ENCODE measurements at regions not wholly inside any gene's neighbourhood (a gene's known extent, or its start where the extent isn't known, plus 50 kb on each side); places are given as distances from the start of the nearest gene placed in this dataset.

- DNase-seq (ENCODE audit: extremely low read depth in 1 of 4, low spot score in 3 of 4) (no peak), FAIRE-seq (no peak), ATAC-seq (no peak)
- Histone ChIP-seq H4K20me1 (replicated peaks; ENCODE audit: control insufficient read depth, insufficient read depth, low read length) (no peaks in the 10 kb centered on the region), H3K9me1 (ENCODE audit: control insufficient read depth, insufficient read depth, low read length) (no peaks in the 10 kb centered on the region), H3K9ac (ENCODE audit: insufficient read depth in 1 of 2, low read depth in 2 of 2, low read length in 2 of 2) (no peak overlapping the region), H2AFZ (ENCODE audit: low read depth, low read length) (no peak overlapping the region), H3K36me3 (ENCODE audit: control insufficient read depth, insufficient read depth, low read length) (no peaks in the 10 kb centered on the region), H3K4me3 (no peak overlapping the region), H3K9me3 (replicated peaks; ENCODE audit: control insufficient read depth, insufficient read depth, low read depth, low read length) (no peaks in the 10 kb centered on the region), H3K27me3 (ENCODE audit: control insufficient read depth in 2 of 2, insufficient read depth in 2 of 2, low read length in 2 of 2) (no peaks in the 10 kb centered on the region), H3K4me2 (ENCODE audit: insufficient read depth, low read length) (no peak overlapping the region), H3K4me1 (replicated peaks in 1 of 2; ENCODE audit: control insufficient read depth in 2 of 2, insufficient read depth in 2 of 2, low read length in 2 of 2) (no peaks in the 10 kb centered on the region), H3K79me2 (ENCODE audit: control insufficient read depth, insufficient read depth, low read length) (no peaks in the 10 kb centered on the region), H3K27ac (ENCODE audit: extremely low read depth, low read depth, low read length) (no peak overlapping the region)
- ChIA-PET CTCF (ENCODE audit: low intra/inter-chr PET ratio) (no interaction called here), POLR2A (no interaction called here)
- in situ Hi-C loops (cut with MboI), result no loop called here
- WGBS (ENCODE audit: insufficient coverage, low coverage, missing lambda C conversion rate), result 1% methylated on average over 3 of the region's 3 CpGs
- no peak for TF ChIP-seq BRCA1 (IDR thresholded peaks at IDR 0.05)
- no peak for TF ChIP-seq BRCA1 (CRISPR knock-in tag; IDR thresholded peaks at IDR 0.05)
- no peak for TF ChIP-seq JUNB (CRISPR knock-in tag; conservative IDR thresholded peaks at IDR 0.05)
- TF ChIP-seq SMAD2 (IDR thresholded peaks at IDR 0.05; ENCODE audit: low read depth, low read length), result no peak
- no peak for TF ChIP-seq ZNF217 (CRISPR knock-in tag; IDR thresholded peaks at IDR 0.05)
- TF ChIP-seq CHD1 (IDR thresholded peaks at IDR 0.05; ENCODE audit: low read length), result no peak
- TF ChIP-seq ZNF584 (CRISPR knock-in tag; IDR thresholded peaks at IDR 0.05; ENCODE audit: low read depth), result no peak
- TF ChIP-seq HDAC3 (IDR thresholded peaks at IDR 0.05; ENCODE audit: borderline replicate concordance, partially characterized antibody), result no peak
- no peak for TF ChIP-seq ZBTB12 (CRISPR knock-in tag; IDR thresholded peaks at IDR 0.05)
- no peak for TF ChIP-seq MAX (CRISPR knock-in tag; IDR thresholded peaks at IDR 0.05)
- TF ChIP-seq, protein P1, sequence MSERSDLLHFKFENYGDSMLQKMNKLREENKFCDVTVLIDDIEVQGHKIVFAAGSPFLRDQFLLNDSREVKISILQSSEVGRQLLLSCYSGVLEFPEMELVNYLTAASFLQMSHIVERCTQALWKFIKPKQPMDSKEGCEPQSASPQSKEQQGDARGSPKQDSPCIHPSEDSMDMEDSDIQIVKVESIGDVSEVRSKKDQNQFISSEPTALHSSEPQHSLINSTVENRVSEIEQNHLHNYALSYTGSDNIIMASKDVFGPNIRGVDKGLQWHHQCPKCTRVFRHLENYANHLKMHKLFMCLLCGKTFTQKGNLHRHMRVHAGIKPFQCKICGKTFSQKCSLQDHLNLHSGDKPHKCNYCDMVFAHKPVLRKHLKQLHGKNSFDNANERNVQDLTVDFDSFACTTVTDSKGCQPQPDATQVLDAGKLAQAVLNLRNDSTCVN (CRISPR knock-in tag; IDR thresholded peaks at IDR 0.05), result no peak
- BruUV-seq (replicated peaks), result no TSS peak
- intact Hi-C loops (cut with micrococcal nuclease), result no loop called here
Measured at GRCh38 chr21:27244776-27245175, 277.9 kb upstream of the ADAMTS5 start.
